Neural cell (in vitro differentiated cells): ENCODE measurements at regions not wholly inside any gene's neighbourhood (a gene's known extent, or its start where the extent isn't known, plus 50 kb on each side); places are given as distances from the start of the nearest gene placed in this dataset.

ENCODE experiments used
- H2AFZ ChIP-seq: fragments of 200-600, 300-800 bp; sonication (generic), shearing (Covaris generic); 2 replicates; pipeline ENCODE4 v1.6.0; 2014; ENCODE audit warnings: low read depth, mild to moderate bottlenecking, antibody characterized with exemption, low read length, moderate library complexity
- H3F3A ChIP-seq: fragments of 200-600 bp; shearing (Covaris generic); 2 replicates; pipeline ENCODE4 v1.6.1; 2016; ENCODE audit warnings: mild to moderate bottlenecking, moderate library complexity, mixed read lengths, antibody characterized with exemption, low read length; ENCODE audit not compliant: insufficient read depth, poor library complexity, severe bottlenecking
- H3K27ac ChIP-seq: fragments of 200-600, 300-800 bp; sonication (generic), shearing (Covaris generic); 2 replicates; pipeline ENCODE4 v1.5.1; 2014; ENCODE audit warnings: mild to moderate bottlenecking, low read length, moderate library complexity
- H3K27me3 ChIP-seq: fragments of 300-800, 200-600 bp; sonication (generic), shearing (Covaris generic); 2 replicates; pipeline ENCODE4 v1.6.0; 2014; ENCODE audit warnings: mild to moderate bottlenecking, low read depth, low read length, moderate library complexity; ENCODE audit not compliant: insufficient read depth
- H3K36me3 ChIP-seq: fragments of 300-800, 200-600 bp; sonication (generic), shearing (Covaris generic); 2 replicates; pipeline ENCODE4 v1.5.1; 2014; ENCODE audit warnings: mild to moderate bottlenecking, antibody characterized with exemption, low read length, moderate library complexity; ENCODE audit not compliant: insufficient read depth
- H3K4me2 ChIP-seq: fragments of 300-800, 200-600 bp; sonication (generic), shearing (Covaris generic); 2 replicates; pipeline ENCODE4 v1.6.0; 2014; ENCODE audit warnings: mild to moderate bottlenecking, low read length
- H3K4me3 ChIP-seq: fragments of 300-800, 200-600 bp; sonication (generic), shearing (Covaris generic); 2 replicates; pipeline ENCODE4 v1.5.1; 2014; ENCODE audit warnings: mild to moderate bottlenecking, low read length, moderate library complexity
- H3K79me2 ChIP-seq: fragments of 200-600 bp; shearing (Covaris generic); replicated peaks from 2 replicates; pipeline ENCODE4 v1.6.0; 2014; ENCODE audit warnings: mild to moderate bottlenecking, low read length, moderate library complexity; ENCODE audit not compliant: insufficient read depth
- H3K9ac ChIP-seq: fragments of 300-800, 200-600 bp; sonication (generic), shearing (Covaris generic); 2 replicates; pipeline ENCODE4 v1.6.1; 2016; ENCODE audit warnings: mild to moderate bottlenecking, low read length, mixed read lengths
- H3K9me2 ChIP-seq: fragments of 200-600 bp; shearing (Covaris generic); 2 replicates; pipeline ENCODE4 v1.6.1; 2016; ENCODE audit warnings: mild to moderate bottlenecking, low read length, mixed read lengths; ENCODE audit not compliant: insufficient read depth
- H3K9me3 ChIP-seq: fragments of 200-600, 300-800 bp; sonication (generic), shearing (Covaris generic); 2 replicates; pipeline ENCODE4 v1.6.1; 2016; ENCODE audit warnings: mild to moderate bottlenecking, mixed run types, low read length, moderate library complexity, mixed read lengths
- H4K20me1 ChIP-seq: fragments of 200-600 bp; shearing (Covaris generic); 2 replicates; pipeline ENCODE4 v1.6.1; 2016; ENCODE audit warnings: mild to moderate bottlenecking, mixed run types; ENCODE audit not compliant: insufficient read depth
- EP300 ChIP-seq: fragments of 450-650 bp; conservative IDR thresholded peaks from 2 replicates; pipeline ENCODE4 v1.6.1; 2014; ENCODE audit warnings: antibody characterized with exemption, mild to moderate bottlenecking, moderate library complexity; ENCODE audit not compliant: poor library complexity, severe bottlenecking
- EZH2 ChIP-seq: fragments of 200-600, 300-800 bp; shearing (Covaris generic), sonication (generic); IDR thresholded peaks from 2 replicates; pipeline ENCODE4 v1.6.1; 2014; ENCODE audit warnings: antibody characterized with exemption, low read length, borderline replicate concordance, mild to moderate bottlenecking; ENCODE audit not compliant: insufficient read depth, poor library complexity, severe bottlenecking
- MXI1 ChIP-seq: fragments of 450-650 bp; conservative IDR thresholded peaks from 2 replicates; pipeline ENCODE4 v1.6.1; 2014; ENCODE audit warnings: antibody characterized with exemption, mild to moderate bottlenecking; ENCODE audit not compliant: poor library complexity, severe bottlenecking
- POLR2AphosphoS5 ChIP-seq: IDR thresholded peaks from 2 replicates; pipeline ENCODE4 v1.6.1; 2012
- RAD21 ChIP-seq: fragments of 450-650 bp; conservative IDR thresholded peaks from 2 replicates; pipeline ENCODE4 v1.6.1; 2014; ENCODE audit warnings: antibody characterized with exemption, mild to moderate bottlenecking, moderate library complexity
- SMC3 ChIP-seq: fragments of 450-650 bp; conservative IDR thresholded peaks from 2 replicates; pipeline ENCODE4 v1.6.1; 2014; ENCODE audit warnings: antibody characterized with exemption, mild to moderate bottlenecking, moderate library complexity; ENCODE audit not compliant: poor library complexity
- TAF1 ChIP-seq: IDR thresholded peaks from 2 replicates; pipeline ENCODE4 v1.6.1; 2012; ENCODE audit warnings: low read depth
- TF ChIP-seq, protein P1 (sequence below): IDR thresholded peaks from 2 replicates; pipeline ENCODE4 v1.6.1; 2012; ENCODE audit warnings: borderline replicate concordance
- TF ChIP-seq, protein P2 (sequence below): fragments of 450-650 bp; IDR thresholded peaks from 2 replicates; pipeline ENCODE4 v1.5.1; 2014; ENCODE audit warnings: antibody characterized with exemption, mild to moderate bottlenecking, moderate library complexity; ENCODE audit not compliant: poor library complexity, severe bottlenecking

DNA sequence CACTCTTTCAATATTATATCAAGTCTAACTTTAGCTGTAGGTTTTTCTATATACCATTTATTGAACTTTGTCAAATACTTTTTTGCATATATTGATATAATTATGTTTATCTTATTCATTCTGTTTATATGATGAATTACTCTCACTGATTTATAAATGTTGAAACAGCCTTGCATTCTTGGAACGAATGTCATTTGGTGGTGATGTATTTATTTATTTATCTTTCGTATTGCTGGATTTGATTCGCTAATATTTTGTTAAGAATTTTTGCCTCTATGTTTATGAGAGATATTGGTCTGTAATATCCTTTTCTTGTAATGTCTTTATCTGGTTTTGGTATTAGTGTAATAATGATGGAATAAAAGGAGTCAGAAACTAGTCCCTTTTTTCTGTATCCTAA lies 563.9 kb downstream of the ANXA1 start:
- H3K4me2 ChIP-seq, result no peak overlapping the region
- no peak overlapping the region for H3K9ac ChIP-seq
- no peak overlapping the region for H3K4me3 ChIP-seq
- no peaks in the 10 kb centered on the region for H3K9me3 ChIP-seq
- H3K36me3 ChIP-seq, result no peaks in the 10 kb centered on the region
- H4K20me1 ChIP-seq, result no peaks in the 10 kb centered on the region
- no peak overlapping the region for H3K27ac ChIP-seq
- H3F3A ChIP-seq, result no peaks in the 10 kb centered on the region
- no peaks in the 10 kb centered on the region for H3K9me2 ChIP-seq
- H3K79me2 ChIP-seq, result no peaks in the 10 kb centered on the region
- H2AFZ ChIP-seq, result no peak overlapping the region
- TF ChIP-seq RAD21 (no peak), POLR2AphosphoS5 (no peak), SMC3 (no peak), MXI1 (no peak), EZH2 (no peak), TAF1 (no peak), EP300 (no peak)
- TF ChIP-seq, protein P1, sequence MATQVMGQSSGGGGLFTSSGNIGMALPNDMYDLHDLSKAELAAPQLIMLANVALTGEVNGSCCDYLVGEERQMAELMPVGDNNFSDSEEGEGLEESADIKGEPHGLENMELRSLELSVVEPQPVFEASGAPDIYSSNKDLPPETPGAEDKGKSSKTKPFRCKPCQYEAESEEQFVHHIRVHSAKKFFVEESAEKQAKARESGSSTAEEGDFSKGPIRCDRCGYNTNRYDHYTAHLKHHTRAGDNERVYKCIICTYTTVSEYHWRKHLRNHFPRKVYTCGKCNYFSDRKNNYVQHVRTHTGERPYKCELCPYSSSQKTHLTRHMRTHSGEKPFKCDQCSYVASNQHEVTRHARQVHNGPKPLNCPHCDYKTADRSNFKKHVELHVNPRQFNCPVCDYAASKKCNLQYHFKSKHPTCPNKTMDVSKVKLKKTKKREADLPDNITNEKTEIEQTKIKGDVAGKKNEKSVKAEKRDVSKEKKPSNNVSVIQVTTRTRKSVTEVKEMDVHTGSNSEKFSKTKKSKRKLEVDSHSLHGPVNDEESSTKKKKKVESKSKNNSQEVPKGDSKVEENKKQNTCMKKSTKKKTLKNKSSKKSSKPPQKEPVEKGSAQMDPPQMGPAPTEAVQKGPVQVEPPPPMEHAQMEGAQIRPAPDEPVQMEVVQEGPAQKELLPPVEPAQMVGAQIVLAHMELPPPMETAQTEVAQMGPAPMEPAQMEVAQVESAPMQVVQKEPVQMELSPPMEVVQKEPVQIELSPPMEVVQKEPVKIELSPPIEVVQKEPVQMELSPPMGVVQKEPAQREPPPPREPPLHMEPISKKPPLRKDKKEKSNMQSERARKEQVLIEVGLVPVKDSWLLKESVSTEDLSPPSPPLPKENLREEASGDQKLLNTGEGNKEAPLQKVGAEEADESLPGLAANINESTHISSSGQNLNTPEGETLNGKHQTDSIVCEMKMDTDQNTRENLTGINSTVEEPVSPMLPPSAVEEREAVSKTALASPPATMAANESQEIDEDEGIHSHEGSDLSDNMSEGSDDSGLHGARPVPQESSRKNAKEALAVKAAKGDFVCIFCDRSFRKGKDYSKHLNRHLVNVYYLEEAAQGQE, result no peak
- TF ChIP-seq, protein P2, sequence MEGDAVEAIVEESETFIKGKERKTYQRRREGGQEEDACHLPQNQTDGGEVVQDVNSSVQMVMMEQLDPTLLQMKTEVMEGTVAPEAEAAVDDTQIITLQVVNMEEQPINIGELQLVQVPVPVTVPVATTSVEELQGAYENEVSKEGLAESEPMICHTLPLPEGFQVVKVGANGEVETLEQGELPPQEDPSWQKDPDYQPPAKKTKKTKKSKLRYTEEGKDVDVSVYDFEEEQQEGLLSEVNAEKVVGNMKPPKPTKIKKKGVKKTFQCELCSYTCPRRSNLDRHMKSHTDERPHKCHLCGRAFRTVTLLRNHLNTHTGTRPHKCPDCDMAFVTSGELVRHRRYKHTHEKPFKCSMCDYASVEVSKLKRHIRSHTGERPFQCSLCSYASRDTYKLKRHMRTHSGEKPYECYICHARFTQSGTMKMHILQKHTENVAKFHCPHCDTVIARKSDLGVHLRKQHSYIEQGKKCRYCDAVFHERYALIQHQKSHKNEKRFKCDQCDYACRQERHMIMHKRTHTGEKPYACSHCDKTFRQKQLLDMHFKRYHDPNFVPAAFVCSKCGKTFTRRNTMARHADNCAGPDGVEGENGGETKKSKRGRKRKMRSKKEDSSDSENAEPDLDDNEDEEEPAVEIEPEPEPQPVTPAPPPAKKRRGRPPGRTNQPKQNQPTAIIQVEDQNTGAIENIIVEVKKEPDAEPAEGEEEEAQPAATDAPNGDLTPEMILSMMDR, result no peak
- H3K27me3 ChIP-seq, result no peaks in the 10 kb centered on the region

DNA sequence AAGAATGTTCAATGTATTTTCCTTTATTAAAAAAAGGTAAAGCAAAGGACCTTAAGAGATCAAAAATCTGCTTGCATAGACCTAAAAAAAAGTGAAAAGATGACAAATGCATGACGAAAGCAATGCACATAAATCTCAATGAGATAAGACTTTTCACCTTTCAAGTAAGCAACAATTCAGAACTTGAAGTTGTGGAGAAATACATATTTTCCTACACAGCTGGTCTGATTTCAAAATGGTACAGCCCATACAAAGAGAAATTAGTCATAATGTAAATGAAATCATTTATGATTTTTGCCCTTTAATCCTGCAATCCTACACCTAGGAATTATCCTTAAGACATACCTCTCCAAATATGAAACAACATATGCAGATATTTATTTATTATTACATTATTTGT lies 568.0 kb downstream of the ANXA1 start:
- Histone ChIP-seq H4K20me1 (no peaks in the 10 kb centered on the region), H3F3A (no peaks in the 10 kb centered on the region), H3K36me3 (no peaks in the 10 kb centered on the region), H3K27ac (no peak overlapping the region), H3K4me2 (no peak overlapping the region), H3K9ac (no peak overlapping the region), H3K27me3 (no peaks in the 10 kb centered on the region), H3K9me3 (no peaks in the 10 kb centered on the region), H2AFZ (no peak overlapping the region), H3K4me3 (no peak overlapping the region), H3K79me2 (no peaks in the 10 kb centered on the region), H3K9me2 (no peaks in the 10 kb centered on the region)
- TF ChIP-seq POLR2AphosphoS5 (no peak), EZH2 (no peak), TAF1 (no peak)
- TF ChIP-seq, protein P1, result no peak
